SK-N-MC (cell line): ENCODE measurements at regions not wholly inside any gene's neighbourhood (a gene's known extent, or its start where the extent isn't known, plus 50 kb on each side); places are given as distances from the start of the nearest gene placed in this dataset.

Experiments
- EZH2 ChIP-seq: fragments of 200-600 bp; sonication (generic); IDR thresholded peaks from one replicate; pipeline ENCODE4 v1.6.1; 2017; ENCODE audit warnings: antibody characterized with exemption
- POLR2AphosphoS5 ChIP-seq: IDR thresholded peaks from 2 replicates; pipeline ENCODE4 v1.6.1; 2012; ENCODE audit warnings: mild to moderate bottlenecking, low read depth, low read length, borderline replicate concordance

GRCh38 chr13:75055296-75055695, 426.7 kb downstream of the TBC1D4 start:
- TF ChIP-seq POLR2AphosphoS5 (no peak), EZH2 (no peak)
